HG03196 (cell line): ENCODE measurements at regions not wholly inside any gene's neighbourhood (a gene's known extent, or its start where the extent isn't known, plus 50 kb on each side); places are given as distances from the start of the nearest gene placed in this dataset.

Source experiments
- ATAC-seq: cut with Tn5 transposase; IDR thresholded peaks from one replicate; pipeline ENCODE4 v1.9.1; 2021; ENCODE audit not compliant: unreplicated experiment

DNA sequence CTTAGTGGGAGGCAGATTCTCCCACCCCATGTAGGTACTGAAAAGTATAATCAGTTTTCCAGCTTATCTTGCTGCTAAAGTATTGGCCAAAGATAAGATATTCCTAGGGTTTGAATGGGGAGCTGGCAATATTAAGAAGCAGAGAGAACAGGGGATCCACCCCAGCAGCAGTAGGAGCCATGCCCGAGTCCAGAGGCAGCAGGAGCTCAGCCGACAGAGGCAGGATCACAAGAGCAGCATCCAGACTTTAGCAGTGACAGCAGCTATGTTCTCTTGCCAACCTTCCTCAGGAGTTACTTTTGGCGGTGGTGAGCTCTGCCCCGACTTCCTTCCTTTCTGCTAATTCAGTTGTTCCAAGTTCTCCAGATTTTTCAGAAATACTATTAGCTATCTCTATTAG lies 224.5 kb downstream of the GADD45G start:
- ATAC-seq, result no peak

DNA sequence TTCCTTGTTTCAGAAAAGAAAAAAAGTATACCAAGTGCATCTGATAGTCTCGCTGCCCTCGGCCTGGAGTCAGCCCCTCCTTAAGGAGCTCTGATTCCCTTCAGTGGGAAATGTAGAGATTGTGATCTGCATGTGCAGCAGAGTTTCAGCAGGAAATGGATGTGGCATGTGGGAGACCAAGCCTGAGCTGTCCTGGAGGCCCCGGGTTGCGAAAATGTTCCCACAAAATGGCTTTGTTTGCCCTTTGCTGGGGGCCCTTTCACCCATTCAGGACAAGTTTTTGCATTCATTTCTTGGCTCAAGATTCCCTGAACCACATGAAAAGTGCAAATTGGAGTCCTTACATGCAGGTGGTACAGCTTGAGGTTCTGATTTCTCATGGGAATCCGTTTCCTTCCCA lies 230.9 kb downstream of the GADD45G start:
- no peak for ATAC-seq

DNA sequence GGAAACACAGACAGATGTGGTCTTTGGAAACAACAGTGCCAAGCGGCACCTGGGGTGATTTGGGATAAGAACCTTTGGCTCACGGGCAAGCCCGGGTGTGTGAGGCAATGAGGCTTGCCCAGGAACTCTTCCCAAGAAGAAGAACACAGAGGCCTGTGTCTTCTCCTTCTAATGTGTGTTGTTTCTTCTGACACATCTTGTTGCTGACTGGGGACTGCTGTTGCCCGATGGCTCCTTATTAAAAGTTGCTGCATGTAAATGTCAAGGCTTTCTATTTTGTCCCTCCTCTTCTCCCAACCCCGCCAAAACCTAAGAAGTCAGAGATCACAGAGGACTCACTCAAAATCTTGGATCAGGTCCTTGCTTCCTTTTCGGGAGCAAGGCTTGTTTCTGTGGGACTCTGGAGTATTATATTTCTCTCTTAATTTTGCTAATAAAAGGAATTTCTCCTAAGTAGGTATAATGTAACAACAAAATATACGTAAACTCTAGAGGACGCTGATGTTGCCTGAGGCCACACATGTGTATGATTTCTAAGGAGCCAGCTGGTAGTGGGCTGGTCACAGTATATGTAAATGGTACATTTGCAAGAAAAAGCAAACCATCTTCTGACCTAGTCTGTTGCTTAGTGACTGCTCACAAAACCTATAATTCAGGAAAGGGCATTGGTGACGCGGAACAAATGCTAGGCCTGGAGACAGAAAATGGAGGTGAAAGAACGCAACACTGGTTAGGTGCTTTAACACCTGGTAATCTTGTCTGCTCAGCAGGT lies 232.5 kb downstream of the GADD45G start:
- ATAC-seq, result no peak

DNA sequence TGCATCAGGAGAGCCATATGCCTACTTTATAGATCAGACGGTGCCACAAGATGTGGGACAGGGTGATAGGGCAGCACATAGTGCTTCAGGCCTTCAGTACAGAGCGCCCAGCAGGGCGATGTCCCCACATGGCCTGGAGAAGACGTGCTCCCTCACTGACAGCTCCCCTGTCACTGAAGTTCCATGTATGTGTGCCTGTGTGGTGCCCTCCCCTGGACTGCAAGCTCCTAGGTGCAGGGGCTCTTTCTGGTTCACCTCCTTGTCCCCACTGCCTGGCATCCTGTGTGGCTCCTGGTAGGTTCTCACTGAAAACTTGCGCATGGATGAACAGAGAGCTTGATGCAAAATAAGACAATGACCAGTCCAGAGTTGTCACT lies 233.1 kb downstream of the GADD45G start:
- ATAC-seq, result no peak

DNA sequence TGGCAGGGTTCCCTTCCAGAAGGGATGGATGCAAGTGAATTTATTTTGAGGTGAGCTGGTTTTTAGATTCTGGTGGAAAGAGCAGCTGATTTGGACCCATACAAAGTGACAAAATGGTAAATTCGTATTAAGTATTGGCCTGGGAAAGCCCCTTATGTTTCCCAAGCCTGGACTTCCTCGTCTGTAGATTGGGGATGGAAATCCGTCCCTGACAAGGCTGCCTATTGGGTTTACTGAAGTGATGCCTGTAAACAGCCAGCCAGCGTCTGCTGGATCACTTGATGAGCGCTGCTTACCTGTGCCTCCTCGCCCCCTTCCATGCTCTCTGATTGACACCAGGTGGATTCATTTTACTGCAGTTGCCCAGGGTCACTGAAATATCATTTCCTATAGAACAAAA lies 233.8 kb downstream of the GADD45G start:
- ATAC-seq, result no peak

DNA sequence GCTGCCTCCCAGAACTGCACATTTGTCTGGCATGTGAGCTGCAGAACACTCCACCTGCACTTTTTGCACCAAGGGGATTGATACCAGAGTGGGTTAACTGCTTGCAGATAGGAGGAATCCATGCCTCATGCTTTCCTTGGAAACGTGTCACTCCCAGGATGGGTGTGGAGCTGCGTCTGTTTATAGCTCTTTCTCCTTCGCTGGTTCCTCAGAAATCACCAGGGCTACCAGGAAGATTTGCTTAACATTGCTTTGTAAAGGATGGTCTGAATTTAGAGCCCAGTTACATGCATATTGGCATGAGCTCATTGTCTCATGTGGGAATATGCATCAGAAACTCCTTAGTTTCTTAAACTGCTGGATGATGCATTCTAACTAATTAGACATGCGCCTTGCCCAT lies 234.6 kb downstream of the GADD45G start:
- ATAC-seq, result no peak

DNA sequence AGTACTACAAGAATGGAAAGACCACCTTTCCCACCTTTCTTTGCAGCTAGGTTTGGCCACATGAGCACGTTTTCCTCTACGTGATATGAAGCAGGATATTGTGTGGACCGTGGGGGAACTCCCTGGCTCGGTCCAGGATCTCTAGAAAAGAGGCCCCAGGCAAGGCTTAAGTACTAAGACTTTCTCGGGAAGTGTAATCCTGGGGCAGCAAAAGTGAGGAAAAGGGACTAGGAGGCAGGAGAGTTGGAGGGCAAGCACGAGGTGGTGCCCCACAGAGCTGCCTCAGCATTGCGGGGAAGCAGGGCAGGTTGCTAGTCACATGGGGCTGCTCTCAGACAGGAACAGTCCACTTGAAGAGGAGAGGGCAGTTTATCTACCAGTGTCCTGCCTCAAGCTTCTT lies 235.1 kb downstream of the GADD45G start:
- no peak for ATAC-seq

DNA sequence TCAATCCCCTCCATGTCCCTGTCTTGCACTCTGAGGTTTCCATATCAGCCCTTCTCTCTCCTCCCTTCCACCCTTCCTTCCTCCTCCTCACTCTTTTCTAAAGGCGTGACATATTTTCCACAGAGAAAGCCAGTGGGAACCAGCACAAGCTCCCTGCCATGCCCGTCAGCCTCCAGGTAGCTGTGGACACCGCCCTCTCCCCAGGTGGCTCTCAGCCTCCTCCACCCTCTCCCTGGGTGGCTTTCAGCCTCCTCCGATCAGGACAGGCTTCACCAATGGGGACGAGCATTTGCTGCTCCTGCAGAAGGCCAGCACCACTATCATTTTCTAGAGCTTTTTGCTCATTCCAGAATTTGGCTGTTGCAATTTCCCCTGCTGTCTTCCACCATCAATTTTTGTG lies 236.6 kb downstream of the GADD45G start:
- ATAC-seq, result no peak

DNA sequence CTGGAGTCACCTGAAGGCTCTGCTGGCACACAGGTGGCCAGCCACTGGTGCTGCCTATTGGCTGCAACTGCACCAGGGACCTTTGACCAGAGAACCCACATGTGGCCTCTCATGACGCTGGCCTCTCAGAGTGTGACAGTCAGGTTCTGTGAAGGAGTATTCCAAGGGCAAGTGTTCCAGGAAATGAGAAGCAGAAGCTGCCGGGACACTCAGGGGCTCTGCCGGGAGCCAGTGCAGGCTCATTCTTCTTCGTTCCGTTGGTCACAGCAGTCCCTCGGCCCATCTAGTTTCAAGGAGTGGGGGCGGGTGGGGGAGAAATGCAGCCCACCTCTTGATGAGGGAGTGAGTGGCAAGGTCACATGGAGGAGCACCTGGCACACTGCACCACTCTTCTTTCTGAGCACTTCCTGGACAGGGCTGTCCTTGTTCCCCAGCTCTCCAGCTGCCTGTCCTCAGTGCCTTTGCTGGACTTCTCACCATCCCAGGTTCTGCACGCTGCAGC lies 237.5 kb downstream of the GADD45G start:
- ATAC-seq, result no peak

DNA sequence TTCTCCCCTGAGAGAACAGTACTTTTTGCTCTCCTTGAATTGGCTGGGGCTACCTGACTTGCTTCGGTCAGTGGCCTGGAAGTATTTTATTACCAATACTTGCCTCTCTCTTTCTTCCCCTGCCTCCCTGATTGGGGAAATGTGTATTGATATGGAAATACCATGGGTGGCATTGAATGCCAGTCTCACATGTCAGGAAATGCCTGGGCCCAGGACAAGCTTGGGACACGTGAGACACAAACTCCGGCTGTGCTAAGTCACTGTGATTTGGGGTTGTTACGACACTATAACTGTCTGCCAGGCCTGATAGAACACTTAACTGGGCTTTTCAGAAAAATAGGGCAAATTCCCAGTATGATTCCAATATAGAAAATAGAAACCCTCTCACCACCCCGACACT lies 238.3 kb downstream of the GADD45G start:
- no peak for ATAC-seq

DNA sequence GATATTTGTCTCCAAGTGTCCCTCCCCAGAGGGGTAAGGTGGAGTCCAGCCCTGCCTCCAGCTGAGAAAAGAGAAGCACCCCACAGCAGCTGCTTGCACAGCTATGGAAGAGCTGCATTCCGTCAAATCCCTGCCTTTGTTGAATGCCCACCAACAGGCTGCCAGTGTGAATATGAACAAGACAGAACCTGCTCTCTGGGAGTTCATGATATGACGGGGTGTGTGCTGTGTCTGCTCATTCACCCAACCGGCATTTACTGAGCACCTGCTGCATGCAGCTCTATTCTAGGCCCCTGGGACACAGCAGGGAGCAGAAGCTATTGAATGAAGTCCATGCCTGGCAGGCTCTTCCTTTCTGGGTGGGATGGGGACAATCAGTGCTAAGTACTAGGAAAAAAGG lies 238.8 kb downstream of the GADD45G start:
- no peak for ATAC-seq

DNA sequence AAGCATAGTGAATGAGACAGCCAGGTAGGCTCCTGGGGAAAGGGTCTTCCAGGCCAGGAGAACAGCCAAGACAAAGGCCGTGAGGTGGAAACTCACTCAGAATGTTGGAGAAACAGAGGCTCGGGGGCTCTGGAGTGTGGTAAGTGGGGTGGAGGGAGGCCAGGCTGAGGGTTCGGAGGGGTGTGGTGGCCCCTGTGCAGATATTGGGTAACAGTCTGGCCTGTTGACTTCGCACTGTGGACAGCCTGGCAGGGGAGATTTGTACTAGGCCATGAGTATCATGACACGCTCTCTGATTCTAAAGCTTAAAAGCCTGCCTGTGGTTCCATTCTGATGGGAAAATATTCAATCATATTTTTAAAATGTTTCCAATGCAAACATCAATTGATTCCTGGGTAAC lies 239.3 kb downstream of the GADD45G start:
- ATAC-seq, result no peak

DNA sequence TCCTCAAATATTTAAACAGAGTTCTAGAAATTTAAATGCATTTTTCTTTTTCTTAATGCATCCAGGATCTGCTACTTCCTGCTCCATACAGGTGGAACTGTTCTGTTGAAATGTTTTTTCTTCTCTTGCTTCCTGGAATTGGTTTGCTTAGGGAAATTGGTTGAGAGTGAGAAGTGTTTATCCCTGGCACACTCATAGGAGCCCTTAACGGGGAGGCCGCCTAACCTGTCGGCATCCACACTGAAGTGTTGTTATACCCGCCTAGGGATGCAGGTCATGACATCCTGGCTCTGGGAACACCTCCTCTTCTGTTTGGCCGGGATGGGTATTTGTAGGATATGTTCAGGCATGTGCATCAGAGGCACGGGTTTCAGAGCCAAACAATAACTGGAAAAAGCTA lies 239.7 kb downstream of the GADD45G start:
- no peak for ATAC-seq

DNA sequence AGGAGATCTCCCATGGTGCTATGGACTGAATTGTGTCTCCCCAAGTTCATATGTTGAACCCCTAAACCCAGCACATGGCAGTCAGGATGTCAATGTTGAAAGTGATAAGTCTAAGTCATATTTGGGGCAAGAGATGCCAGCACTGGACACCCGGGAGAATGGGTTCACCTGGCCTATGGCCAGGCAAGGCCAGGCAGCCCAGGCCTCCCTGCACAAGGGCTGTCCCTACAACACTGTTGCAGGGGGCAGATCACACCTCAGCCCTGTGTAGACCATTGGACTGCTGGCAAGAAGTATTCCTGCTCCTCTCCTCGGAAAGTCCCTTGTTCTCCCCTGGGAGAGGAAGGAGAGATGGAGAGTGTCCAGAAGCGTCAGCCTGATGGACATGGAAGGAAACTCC lies 240.5 kb downstream of the GADD45G start:
- no peak for ATAC-seq

DNA sequence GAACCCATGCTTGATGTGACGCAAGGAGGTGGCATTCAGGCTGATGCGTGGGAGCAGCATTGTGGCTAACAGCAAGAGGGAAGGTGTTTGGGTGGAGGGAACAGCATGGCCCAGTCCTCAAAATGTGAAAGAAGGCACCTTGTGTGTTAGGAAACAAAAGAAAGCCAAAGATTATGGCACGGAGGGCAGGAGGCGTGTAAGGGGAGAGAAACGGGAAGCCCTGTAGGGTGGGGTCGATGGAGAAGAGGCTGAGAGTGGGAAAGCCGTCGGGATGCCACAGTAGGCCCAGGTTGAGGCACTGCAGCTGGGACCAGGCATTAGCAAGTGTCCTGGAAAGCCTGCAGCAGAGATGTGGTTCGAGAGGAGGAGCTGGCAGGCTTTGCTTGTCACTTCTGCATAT lies 241.1 kb downstream of the GADD45G start:
- ATAC-seq, result no peak

DNA sequence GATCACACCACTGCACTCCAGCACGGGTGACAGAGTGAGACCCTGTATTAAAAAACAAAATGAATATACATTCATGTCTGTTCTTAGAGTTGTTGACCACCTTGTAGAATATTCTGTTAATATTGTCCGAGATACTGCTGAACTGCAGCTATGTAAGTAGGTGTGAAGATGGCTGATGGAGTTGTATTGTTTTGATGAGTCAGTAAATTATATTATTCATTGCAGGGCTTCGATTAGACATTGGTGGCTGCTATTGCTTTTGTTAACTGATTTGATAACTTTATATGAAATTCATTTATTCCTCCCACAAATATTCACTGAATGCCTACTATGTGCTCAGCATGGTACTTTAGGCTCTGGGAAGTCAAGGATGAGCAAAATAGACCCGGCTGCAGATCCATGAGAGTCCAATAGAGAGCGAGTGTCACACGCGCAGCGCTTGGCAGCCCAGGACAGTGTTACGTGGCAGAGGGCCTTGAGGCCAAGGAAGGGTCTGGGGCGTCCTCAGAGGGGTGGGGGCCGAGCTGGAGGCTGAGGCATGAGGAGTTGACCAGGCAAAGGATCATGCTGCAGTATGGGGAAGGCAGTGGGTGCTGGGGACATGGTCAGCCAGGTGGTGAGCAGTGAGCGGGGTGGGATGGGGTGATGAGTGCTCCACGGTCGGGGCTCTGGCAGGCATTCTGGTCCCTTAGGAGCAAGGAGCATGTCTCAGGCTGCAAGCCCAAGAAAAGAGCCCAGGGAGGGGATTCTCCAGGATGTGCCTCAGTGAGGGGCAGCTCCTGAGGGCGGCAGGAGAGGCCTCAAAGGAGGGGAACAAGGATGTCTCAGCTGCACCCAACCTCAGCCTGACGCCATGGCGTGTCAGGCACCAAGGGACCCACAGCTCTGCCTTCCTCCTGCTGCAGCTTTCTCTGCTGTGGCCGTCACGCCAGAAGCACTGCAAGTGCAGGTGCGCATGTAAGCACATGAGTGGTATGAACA lies 243.5 kb downstream of the GADD45G start:
- ATAC-seq, result no peak

DNA sequence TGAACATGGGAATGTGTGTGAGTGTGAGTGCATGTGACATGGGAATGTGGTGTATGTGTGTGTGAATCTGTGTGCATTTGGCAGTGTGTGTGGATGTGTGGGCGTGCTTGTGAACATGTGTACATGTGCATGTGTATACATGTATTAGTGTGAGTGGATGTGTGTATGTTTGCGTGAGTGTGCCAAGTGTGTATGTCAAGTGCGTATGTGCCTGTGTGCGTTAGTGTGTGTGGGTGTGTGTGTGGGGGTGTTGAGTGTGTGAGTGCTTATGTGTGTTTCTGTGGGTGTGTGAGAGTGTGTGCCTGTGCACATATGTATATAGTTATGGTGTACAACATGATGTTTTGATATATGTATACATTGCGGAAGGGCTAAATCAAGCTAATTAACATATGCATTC lies 244.3 kb downstream of the GADD45G start:
- ATAC-seq, result no peak

DNA sequence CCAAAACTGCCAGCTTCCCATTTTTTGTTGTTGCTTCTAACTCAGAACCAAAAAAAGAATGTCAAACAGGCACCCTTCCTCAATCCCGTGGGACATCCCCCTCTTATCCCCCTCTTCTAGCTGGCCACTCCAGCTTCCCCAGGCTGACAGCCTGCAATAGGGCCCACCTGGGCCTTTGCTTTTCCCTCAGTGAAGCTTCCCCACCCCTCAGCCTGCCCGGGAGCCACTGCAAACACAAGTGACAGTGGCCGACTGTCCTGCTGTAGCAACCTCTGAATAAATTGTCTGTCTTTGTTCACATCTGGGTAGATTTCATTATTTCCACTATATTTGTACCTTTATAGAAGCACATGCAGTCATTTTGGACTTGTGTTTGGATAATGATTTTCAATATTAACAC lies 245.3 kb downstream of the GADD45G start:
- ATAC-seq, result no peak

DNA sequence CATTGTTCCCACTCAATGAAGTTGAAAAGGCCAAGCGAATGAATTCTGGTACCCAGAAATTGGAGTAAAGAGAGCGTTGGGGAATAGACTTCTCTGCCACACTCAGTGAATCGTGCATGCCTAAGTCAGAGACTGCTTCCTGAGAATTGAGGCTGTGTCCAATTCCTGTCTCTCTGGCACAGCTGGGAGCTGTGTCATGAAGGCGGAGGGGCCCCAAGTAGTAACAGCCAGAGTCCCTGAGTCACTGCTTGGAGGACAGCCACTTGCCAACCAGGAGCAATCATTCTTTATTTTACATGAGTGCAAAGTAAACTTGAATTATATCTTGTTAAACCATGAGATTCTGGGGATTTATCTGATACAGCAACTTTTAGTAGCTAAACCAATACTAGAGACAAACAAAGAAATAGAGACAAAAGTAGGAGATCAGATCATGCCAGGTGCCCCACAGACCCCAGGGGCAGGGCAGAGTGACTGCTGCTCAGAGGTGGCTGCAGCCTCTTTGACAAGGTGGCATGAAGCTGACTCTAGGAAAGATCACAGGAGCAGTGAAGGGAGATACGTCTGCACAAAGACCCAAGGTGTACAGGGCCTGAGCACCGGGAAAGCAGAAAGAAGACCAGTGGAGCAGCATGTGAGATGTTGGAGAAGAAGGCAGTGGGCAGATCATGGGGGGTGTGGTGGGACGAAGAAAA lies 246.0 kb downstream of the GADD45G start:
- no peak for ATAC-seq

DNA sequence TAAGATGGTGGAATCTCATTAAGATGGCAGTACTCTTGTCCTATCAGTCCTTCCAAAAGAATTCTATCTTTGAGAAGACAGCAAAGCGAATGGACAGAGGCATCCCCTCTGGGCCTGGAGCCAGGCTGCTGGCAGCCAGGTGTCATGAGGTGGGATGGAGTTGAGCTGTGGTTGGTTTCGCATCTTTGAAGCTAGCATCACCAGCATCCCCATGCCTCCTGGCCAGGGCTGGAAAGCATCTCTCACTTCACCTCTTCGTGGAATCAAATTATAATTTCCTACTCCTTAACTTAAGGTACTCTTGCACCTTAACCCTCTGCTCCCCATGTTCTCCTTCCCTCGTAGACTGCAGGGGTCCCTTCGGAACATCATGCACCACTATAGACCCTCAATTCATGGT lies 248.3 kb downstream of the GADD45G start:
- ATAC-seq, result no peak

DNA sequence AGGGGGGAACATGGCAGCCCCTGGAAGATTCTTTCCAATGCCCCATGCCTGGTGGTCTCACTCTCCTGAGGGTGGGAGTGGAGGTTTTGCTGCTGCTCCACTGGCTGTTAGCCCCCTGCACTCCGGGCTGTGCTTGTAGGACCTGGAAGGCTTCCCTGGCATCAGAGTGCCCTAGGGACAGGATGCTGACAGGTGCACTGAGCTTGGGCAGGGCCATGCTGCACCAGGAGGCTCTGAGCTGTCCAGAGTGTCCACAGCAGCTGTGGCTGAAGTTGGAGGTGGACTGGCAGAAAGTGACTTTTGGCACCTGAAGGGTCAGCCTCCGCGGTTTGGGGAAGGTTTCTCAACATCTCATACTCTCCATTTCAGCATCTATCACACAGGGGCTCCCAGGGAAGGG lies 249.1 kb downstream of the GADD45G start:
- no peak for ATAC-seq
